HK-2 (cell line): ENCODE measurements at regions not wholly inside any gene's neighbourhood (a gene's known extent, or its start where the extent isn't known, plus 50 kb on each side); places are given as distances from the start of the nearest gene placed in this dataset.
"Not testable (repeated sequence)": the region's sequence is repeated elsewhere in the genome, so short reads cannot be mapped to it uniquely, and the experiment has no call there.

Experiments
- DNase-seq: peaks from one replicate; pipeline ENCODE4 v3.0.0-alpha.2; 2018; ENCODE audit not compliant: unreplicated experiment

GRCh38 chr2:160550048-160550447 is 56.4 kb upstream of the RBMS1 start:
- no peak for DNase-seq

GRCh38 chr2:160551259-160551658 is 57.7 kb upstream of the RBMS1 start:
- DNase-seq: no peak

- DNase-seq: no peak
Measured at GRCh38 chr2:160555420-160556071, 61.9 kb upstream of the RBMS1 start.

GRCh38 chr2:160557903-160558302 is 64.3 kb upstream of the RBMS1 start:
- DNase-seq: no peak

- no peak for DNase-seq
Measured at GRCh38 chr2:160558531-160558930, 64.9 kb upstream of the RBMS1 start.

- DNase-seq: no peak
Measured at GRCh38 chr2:160561551-160562295, 68.1 kb upstream of the RBMS1 start.

- DNase-seq: no peak
Measured at GRCh38 chr2:160562730-160563129, 69.1 kb upstream of the RBMS1 start.

- no peak for DNase-seq
Measured at GRCh38 chr2:160564591-160564990, 71.0 kb upstream of the RBMS1 start.

GRCh38 chr2:160565099-160565845 is 71.7 kb upstream of the RBMS1 start:
- no peak for DNase-seq

- DNase-seq: no peak
Measured at GRCh38 chr2:160566717-160567116, 73.1 kb upstream of the RBMS1 start.

GRCh38 chr2:160568856-160569255 is 75.2 kb upstream of the RBMS1 start:
- DNase-seq: no peak

- DNase-seq: no peak
Measured at GRCh38 chr2:160570376-160570775, 76.8 kb upstream of the RBMS1 start.

GRCh38 chr2:160574468-160575140 is 81.0 kb upstream of the RBMS1 start:
- no peak for DNase-seq

- DNase-seq: no peak
Measured at GRCh38 chr2:160575368-160575767, 81.8 kb upstream of the RBMS1 start.

- no peak for DNase-seq
Measured at GRCh38 chr2:160576054-160576499, 82.5 kb upstream of the RBMS1 start.

- not testable (repeated sequence) for DNase-seq
Measured at GRCh38 chr2:160577081-160577480, 83.5 kb upstream of the RBMS1 start.

GRCh38 chr2:160581035-160581434 is 87.4 kb upstream of the RBMS1 start:
- no peak for DNase-seq

GRCh38 chr2:160581448-160581847 is 87.8 kb upstream of the RBMS1 start:
- no peak for DNase-seq

- DNase-seq: no peak
Measured at GRCh38 chr2:160582081-160582480, 88.5 kb upstream of the RBMS1 start.

- DNase-seq: no peak
Measured at GRCh38 chr2:160582490-160583145, 89.0 kb upstream of the RBMS1 start.

- DNase-seq: no peak
Measured at GRCh38 chr2:160583146-160583535, 89.5 kb upstream of the RBMS1 start.
